Mammary epithelial cell (primary cell): ENCODE measurements at regions not wholly inside any gene's neighbourhood (a gene's known extent, or its start where the extent isn't known, plus 50 kb on each side); places are given as distances from the start of the nearest gene placed in this dataset.

Experiments used
- EZH2 ChIP-seq: IDR thresholded peaks from 2 replicates; pipeline ENCODE4 v1.6.1; 2012; ENCODE audit warnings: low read length, inconsistent platforms, borderline replicate concordance
- TF ChIP-seq, protein P1 (sequence below), 2 donors: IDR thresholded peaks in 1 of 2; conservative IDR thresholded peaks in 1 of 2; 2 replicates each; pipeline ENCODE4 v1.5.1; 2011 to 2012; ENCODE audit warnings: inconsistent platforms in 2 of 2, low read length in 2 of 2, mild to moderate bottlenecking in 2 of 2, control low read depth in 1 of 2, low read depth in 1 of 2; ENCODE audit not compliant: insufficient read depth in 1 of 2; ENCODE audit errors: extremely low read depth in 1 of 2

- TF ChIP-seq, protein P1, sequence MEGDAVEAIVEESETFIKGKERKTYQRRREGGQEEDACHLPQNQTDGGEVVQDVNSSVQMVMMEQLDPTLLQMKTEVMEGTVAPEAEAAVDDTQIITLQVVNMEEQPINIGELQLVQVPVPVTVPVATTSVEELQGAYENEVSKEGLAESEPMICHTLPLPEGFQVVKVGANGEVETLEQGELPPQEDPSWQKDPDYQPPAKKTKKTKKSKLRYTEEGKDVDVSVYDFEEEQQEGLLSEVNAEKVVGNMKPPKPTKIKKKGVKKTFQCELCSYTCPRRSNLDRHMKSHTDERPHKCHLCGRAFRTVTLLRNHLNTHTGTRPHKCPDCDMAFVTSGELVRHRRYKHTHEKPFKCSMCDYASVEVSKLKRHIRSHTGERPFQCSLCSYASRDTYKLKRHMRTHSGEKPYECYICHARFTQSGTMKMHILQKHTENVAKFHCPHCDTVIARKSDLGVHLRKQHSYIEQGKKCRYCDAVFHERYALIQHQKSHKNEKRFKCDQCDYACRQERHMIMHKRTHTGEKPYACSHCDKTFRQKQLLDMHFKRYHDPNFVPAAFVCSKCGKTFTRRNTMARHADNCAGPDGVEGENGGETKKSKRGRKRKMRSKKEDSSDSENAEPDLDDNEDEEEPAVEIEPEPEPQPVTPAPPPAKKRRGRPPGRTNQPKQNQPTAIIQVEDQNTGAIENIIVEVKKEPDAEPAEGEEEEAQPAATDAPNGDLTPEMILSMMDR (conservative IDR thresholded peaks at IDR 0.05 in 1 of 2, IDR thresholded peaks at IDR 0.05 in 1 of 2; ENCODE audit: extremely low read depth in 1 of 2, insufficient read depth in 1 of 2, low read depth in 1 of 2, low read length in 2 of 2) = no peak
- TF ChIP-seq EZH2 = no peak
These were observed 353.7 kb downstream of the RSL24D1 start for GRCh38 chr15:54843006-54843405.
